ENCODE measurements at regions not wholly inside any gene's neighbourhood (a gene's known extent, or its start where the extent isn't known, plus 50 kb on each side); places are given as distances from the start of the nearest gene placed in this dataset.
A peak's percentile ranks its signal among the peaks of the same experiment; 100 is the strongest.

GRCh38 chr20:41671143-41671542 is 53.0 kb upstream of the CHD6 start:
- DNase-seq, result no peak

DNA sequence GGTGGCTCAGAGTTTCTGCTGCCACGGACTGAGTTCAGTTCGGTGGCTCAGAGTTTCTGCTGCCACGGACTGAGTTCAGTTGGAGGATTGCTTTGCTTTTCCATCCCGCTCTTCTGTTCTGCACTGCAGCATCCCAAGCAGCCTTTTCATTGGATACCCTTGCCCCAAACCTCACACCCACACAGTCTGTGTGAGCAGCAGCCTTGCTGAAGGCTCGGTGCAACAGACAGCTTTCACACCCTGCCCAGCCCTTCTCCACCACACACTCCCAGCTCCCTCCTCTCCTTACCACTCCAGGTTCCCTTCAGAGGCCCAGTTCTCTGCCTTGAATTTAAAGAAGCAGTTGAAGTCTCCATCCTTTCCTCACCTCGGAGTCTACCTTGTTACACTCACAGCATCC is 52.5 kb upstream of the CHD6 start:
- peak in 15 of 56 donors; percentile 4 to 67 (median 16) for DNase-seq

- DNase-seq, result no peak
These were observed 51.6 kb upstream of the CHD6 start for GRCh38 chr20:41669708-41670263.

DNA sequence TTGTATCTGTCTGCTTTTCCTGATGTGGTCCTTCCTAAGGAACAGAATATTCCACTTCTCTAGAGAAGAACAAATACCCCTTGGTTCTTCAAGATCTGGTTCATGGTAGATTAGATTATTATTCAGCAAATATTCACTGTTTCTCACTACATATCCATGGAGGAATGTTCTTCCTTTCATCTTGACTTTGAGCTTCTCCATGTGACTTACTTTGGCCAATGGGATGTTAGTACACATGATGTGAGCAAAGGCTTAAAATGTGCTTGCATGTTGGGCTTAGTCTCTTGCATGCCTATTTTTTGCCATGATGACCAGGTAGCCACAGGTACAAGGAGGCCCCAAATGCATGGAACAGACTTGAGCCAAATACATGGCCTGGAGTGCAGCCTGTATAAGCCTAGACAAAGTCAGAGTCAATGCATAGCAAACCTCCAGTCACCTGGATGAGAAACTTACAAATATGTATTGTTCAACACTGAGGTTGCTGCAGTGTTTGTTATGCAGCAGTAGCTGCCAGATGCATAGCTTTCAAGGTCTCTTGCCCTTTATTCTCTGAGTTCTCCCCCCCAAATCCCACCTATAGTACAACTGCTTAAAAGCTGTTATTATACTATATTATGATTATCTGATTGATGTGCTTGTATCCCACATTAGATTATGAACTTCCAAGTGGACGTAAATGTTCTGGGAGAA is 50.0 kb upstream of the CHD6 start:
- DNase-seq, result no peak

Data from amygdala (tissue), 56 donors.